ENCODE measurements at regions not wholly inside any gene's neighbourhood (a gene's known extent, or its start where the extent isn't known, plus 50 kb on each side); places are given as distances from the start of the nearest gene placed in this dataset.

- no peak overlapping the region for H2AFZ ChIP-seq (ENCODE audit: low read depth, low read length)
- H3K9me1 ChIP-seq (ENCODE audit: control insufficient read depth, insufficient read depth, low read length) = no peaks in the 10 kb centered on the region
- H3K36me3 ChIP-seq (ENCODE audit: control insufficient read depth, insufficient read depth, low read length) = no peaks in the 10 kb centered on the region
- H3K4me2 ChIP-seq (ENCODE audit: insufficient read depth, low read length) = no peak overlapping the region
- 0% methylated on average over 4 of the region's 4 CpGs for WGBS (ENCODE audit: insufficient coverage, low coverage, missing lambda C conversion rate)
- H4K20me1 ChIP-seq (replicated peaks; ENCODE audit: control insufficient read depth, insufficient read depth, low read length) = no peaks in the 10 kb centered on the region
- H3K27ac ChIP-seq (ENCODE audit: extremely low read depth, low read depth, low read length) = no peak overlapping the region
- no peaks in the 10 kb centered on the region for H3K79me2 ChIP-seq (ENCODE audit: control insufficient read depth, insufficient read depth, low read length)
- ChIA-PET CTCF (ENCODE audit: low intra/inter-chr PET ratio) (no interaction called here), POLR2A (interaction anchor here (0.6 kb wide), 2 partner anchors 32 to 411 kb away, joined by 3 read pairs; no protein-coding TSS in a partner anchor)
- FAIRE-seq (no peak), ATAC-seq (no peak), DNase-seq (ENCODE audit: extremely low read depth in 1 of 4, low spot score in 3 of 4) (no peak)
- no TSS peak for BruUV-seq (replicated peaks)
- H3K4me1 ChIP-seq (replicated peaks in 1 of 2; ENCODE audit: control insufficient read depth in 2 of 2, insufficient read depth in 2 of 2, low read length in 2 of 2) = no peaks in the 10 kb centered on the region
- H3K27me3 ChIP-seq (ENCODE audit: control insufficient read depth in 2 of 2, insufficient read depth in 2 of 2, low read length in 2 of 2) = no peaks in the 10 kb centered on the region; a peak in 1 of 5 replicates
- peak; percentile 79 for TF ChIP-seq NFYB (IDR thresholded peaks at IDR 0.05; ENCODE audit: extremely low read depth, insufficient read length)
- peak; percentile 41 for TF ChIP-seq RBM25 (IDR thresholded peaks at IDR 0.05; ENCODE audit: low read depth, low read length, severe bottlenecking)
- no peak for TF ChIP-seq ZNF551 (CRISPR knock-in tag; IDR thresholded peaks at IDR 0.05)
- in situ Hi-C loops (cut with MboI) (no loop called here), intact Hi-C loops (cut with micrococcal nuclease) (no loop called here)
- no peaks in the 10 kb centered on the region for H3K9me3 ChIP-seq (replicated peaks; ENCODE audit: control insufficient read depth, insufficient read depth, low read depth, low read length)
- H3K9ac ChIP-seq (ENCODE audit: insufficient read depth in 1 of 2, low read depth in 2 of 2, low read length in 2 of 2) = no peak overlapping the region
- no peak overlapping the region for H3K4me3 ChIP-seq
Measured at GRCh38 chr6:17006543-17006942, 95.3 kb upstream of the STMND1 start.

GRCh38 chr6:17004269-17004668 is 97.6 kb upstream of the STMND1 start:
- no peaks in the 10 kb centered on the region for H3K9me1 ChIP-seq (ENCODE audit: control insufficient read depth, insufficient read depth, low read length)
- CTCF ChIA-PET (ENCODE audit: low intra/inter-chr PET ratio) = no interaction called here
- POLR2A ChIA-PET = interaction anchor here (1.2 kb wide), 1 partner anchor 19 kb away, joined by 3 read pairs; no protein-coding TSS in a partner anchor
- no peak overlapping the region for H3K4me2 ChIP-seq (ENCODE audit: insufficient read depth, low read length)
- no peaks in the 10 kb centered on the region for H3K36me3 ChIP-seq (ENCODE audit: control insufficient read depth, insufficient read depth, low read length)
- no peak for ATAC-seq
- H3K27ac ChIP-seq (ENCODE audit: extremely low read depth, low read depth, low read length) = no peak overlapping the region
- no TSS peak for BruUV-seq (replicated peaks)
- H3K4me1 ChIP-seq (replicated peaks in 1 of 2; ENCODE audit: control insufficient read depth in 2 of 2, insufficient read depth in 2 of 2, low read length in 2 of 2) = no peaks in the 10 kb centered on the region
- no peak overlapping the region for H3K4me3 ChIP-seq
- in situ Hi-C loops (cut with MboI) = no loop called here
- no peak for DNase-seq (ENCODE audit: extremely low read depth in 1 of 4, low spot score in 3 of 4)
- no peak overlapping the region for H2AFZ ChIP-seq (ENCODE audit: low read depth, low read length)
- WGBS (ENCODE audit: insufficient coverage, low coverage, missing lambda C conversion rate) = 6% methylated on average over 1 of the region's 1 CpG
- H4K20me1 ChIP-seq (replicated peaks; ENCODE audit: control insufficient read depth, insufficient read depth, low read length) = no peaks in the 10 kb centered on the region
- no peaks in the 10 kb centered on the region; a peak in 1 of 5 replicates for H3K27me3 ChIP-seq (ENCODE audit: control insufficient read depth in 2 of 2, insufficient read depth in 2 of 2, low read length in 2 of 2)
- no peaks in the 10 kb centered on the region for H3K79me2 ChIP-seq (ENCODE audit: control insufficient read depth, insufficient read depth, low read length)
- no peak for FAIRE-seq
- intact Hi-C loops (cut with micrococcal nuclease) = no loop called here
- no peaks in the 10 kb centered on the region for H3K9me3 ChIP-seq (replicated peaks; ENCODE audit: control insufficient read depth, insufficient read depth, low read depth, low read length)
- H3K9ac ChIP-seq (ENCODE audit: insufficient read depth in 1 of 2, low read depth in 2 of 2, low read length in 2 of 2) = no peak overlapping the region
- no peak for TF ChIP-seq SNIP1 (IDR thresholded peaks at IDR 0.05; ENCODE audit: low read depth)
- TF ChIP-seq CBX8 (IDR thresholded peaks at IDR 0.05; ENCODE audit: borderline replicate concordance, extremely low read depth, low read depth, low read length, poor library complexity, severe bottlenecking) = no peak
- TF ChIP-seq ZNF717 (CRISPR knock-in tag; IDR thresholded peaks at IDR 0.05) = no peak
- TF ChIP-seq, protein P1, sequence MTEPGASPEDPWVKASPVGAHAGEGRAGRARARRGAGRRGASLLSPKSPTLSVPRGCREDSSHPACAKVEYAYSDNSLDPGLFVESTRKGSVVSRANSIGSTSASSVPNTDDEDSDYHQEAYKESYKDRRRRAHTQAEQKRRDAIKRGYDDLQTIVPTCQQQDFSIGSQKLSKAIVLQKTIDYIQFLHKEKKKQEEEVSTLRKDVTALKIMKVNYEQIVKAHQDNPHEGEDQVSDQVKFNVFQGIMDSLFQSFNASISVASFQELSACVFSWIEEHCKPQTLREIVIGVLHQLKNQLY (CRISPR knock-in tag; conservative IDR thresholded peaks at IDR 0.05) = no peak
- peak; percentile 52 for TF ChIP-seq CEBPB (tag; IDR thresholded peaks at IDR 0.05)
- no peak for TF ChIP-seq STAT5A (IDR thresholded peaks at IDR 0.05; ENCODE audit: borderline replicate concordance, low read length)
- TF ChIP-seq KLF6 (CRISPR knock-in tag; IDR thresholded peaks at IDR 0.05; ENCODE audit: borderline replicate concordance) = no peak
- no peak for TF ChIP-seq NCOA4 (IDR thresholded peaks at IDR 0.05; ENCODE audit: partially characterized antibody)

All from K562 (cell line).